ENCODE measurements at regions not wholly inside any gene's neighbourhood (a gene's known extent, or its start where the extent isn't known, plus 50 kb on each side); places are given as distances from the start of the nearest gene placed in this dataset.
"Not testable (repeated sequence)": the region's sequence is repeated elsewhere in the genome, so short reads cannot be mapped to it uniquely, and the experiment has no call there.

DNA sequence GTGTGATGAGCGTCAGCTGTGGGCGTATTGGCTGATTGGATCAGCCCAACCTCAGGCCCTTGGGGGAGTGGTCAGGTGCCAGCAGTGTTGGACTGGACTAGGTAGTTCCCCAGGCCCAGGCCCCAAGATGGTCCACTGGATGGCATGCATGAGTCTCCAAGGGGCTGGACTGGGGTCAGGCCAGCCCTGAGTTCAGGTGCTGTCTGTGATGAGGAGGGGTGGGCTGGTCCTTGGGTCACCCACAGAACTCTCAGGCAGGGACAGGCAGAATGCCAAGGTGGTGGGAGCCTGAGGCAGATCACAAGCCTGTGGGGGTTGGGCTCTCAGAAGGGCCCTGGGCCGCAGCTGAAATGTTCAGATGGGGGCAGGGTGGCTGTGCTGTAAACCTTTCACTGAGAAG is 59.5 kb upstream of the THUMPD2 start:
- intact Hi-C loops (cut with micrococcal nuclease) = no loop called here

DNA sequence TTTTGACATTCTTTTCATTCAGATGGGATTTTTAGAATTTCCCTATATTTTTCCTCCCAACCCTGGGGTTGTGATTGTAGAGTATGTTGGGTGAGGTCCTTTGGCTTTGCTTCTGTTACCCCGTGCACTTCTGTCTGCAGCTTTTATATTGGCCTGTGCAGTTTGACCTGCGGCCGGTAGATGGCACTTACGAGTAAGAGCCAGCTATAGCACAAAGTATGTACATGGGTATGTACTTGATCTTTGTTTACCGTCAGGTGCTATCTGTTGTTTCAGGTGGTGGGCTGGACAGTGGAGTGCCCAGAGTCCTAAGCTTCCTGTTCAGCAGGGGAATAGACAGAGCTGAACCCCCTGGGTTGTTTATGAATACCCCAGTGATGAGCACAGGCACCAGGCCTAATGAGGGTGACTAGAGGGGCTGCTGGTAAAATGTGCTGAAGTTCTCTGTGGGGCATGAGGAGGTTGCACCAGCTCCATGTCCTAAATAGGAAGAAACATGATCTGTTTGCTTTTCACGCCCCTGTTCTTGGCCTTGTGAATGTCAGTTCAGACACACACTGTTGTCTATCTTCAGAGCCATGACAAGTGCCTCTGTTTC is 58.9 kb upstream of the THUMPD2 start:
- intact Hi-C loops (cut with micrococcal nuclease) = no loop called here

DNA sequence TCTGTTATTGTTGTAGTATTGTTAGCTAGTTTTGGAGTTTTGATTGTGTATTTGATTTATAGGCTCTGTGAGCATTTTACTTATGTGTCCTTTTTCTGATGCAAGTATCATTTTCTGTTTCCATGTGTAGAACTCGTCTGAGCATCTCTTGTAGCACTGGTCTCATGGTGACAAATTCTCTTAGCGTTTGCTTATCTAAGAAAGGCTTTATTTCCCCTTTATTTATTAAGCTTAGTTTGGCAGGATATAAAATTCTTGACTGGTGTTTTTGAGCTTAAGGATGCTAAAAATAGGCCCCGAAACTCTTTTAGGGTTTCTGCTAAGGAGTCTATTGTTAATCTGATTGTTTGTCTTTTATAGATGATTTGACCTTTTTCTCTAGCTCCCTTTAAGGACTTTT is 57.6 kb upstream of the THUMPD2 start:
- intact Hi-C loops (cut with micrococcal nuclease) = no loop called here

DNA sequence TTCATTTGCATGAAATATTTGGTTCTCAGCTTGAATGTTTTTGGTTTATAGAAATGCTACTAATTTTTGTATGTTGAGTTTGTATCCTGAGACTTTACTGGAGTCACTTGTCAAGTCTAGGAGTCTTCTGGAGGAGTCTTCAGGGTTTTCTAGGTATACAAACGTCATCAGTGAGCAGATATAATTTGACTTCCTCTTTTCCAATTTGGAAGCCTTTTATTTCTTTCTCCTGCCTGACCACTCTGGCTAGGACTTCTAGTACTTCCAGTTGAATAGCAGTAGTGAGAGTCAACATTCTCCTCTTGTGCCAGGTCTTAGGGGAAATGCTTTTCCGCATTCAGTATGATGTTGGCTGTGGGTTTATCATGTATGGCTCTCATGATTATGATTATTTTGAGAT is 55.4 kb upstream of the THUMPD2 start:
- intact Hi-C loops (cut with micrococcal nuclease) = no loop called here

DNA sequence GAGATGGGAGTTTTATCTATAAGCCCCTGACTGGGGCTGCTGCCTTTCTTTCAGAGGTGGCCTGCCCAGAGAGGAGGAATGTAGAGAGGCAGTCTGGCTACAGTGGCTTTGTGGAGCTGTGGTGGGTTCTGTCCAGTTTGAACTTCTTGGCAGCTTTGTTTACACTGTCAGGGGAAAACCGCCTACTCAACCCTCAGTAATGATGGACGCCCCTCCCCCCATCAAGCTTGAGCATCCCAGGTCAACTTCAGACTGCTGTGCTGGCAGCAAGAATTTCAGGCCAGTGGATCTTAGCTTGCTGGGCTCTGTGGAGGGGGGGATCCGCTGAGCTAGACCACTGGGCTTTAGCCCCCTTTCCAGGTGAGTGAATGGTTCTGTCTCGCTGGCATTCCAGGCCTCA is 51.6 kb upstream of the THUMPD2 start:
- intact Hi-C loops (cut with micrococcal nuclease) = not testable (repeated sequence)
